ENCODE measurements at regions not wholly inside any gene's neighbourhood (a gene's known extent, or its start where the extent isn't known, plus 50 kb on each side); places are given as distances from the start of the nearest gene placed in this dataset.

GRCh38 chr13:54301085-54301484 is 1272.5 kb downstream of the OLFM4 start:
- intact Hi-C loops (cut with DNase I): no loop called here
- Histone ChIP-seq H3K27me3 (no peaks in the 10 kb centered on the region), H3K27ac (no peak overlapping the region), H3K4me1 (replicated peaks in 1 of 2) (no peaks in the 10 kb centered on the region), H3K4me3 (no peak overlapping the region), H3K36me3 (replicated peaks in 1 of 2) (no peaks in the 10 kb centered on the region), H3K9me3 (replicated peaks in 1 of 3) (peaks cover 0 to 10% (median 0%) of the 10 kb centered on the region in 3 donors)
- no peak for DNase-seq
- WGBS, 4 donors: 67 to 86% (median 78%) methylated on average over 2 of the region's 2 CpGs
- TF ChIP-seq POLR2A (IDR thresholded peaks at IDR 0.05): no peak
- no peak for TF ChIP-seq CTCF (IDR thresholded peaks at IDR 0.05)

GRCh38 chr13:54305377-54305776 is 1276.8 kb downstream of the OLFM4 start:
- no peaks in the 10 kb centered on the region for H3K4me1 ChIP-seq (replicated peaks in 1 of 2)
- WGBS, 4 donors: 85 to 100% (median 94%) methylated on average over 1 of the region's 1 CpG; no CpG with 5 or more reads in 1 of the 4 donors
- no peaks in the 10 kb centered on the region for H3K27me3 ChIP-seq
- H3K9me3 ChIP-seq (replicated peaks in 1 of 3): no peaks in the 10 kb centered on the region
- no peak for TF ChIP-seq POLR2A (IDR thresholded peaks at IDR 0.05)
- no peak for TF ChIP-seq CTCF (IDR thresholded peaks at IDR 0.05)
- no peak overlapping the region for H3K27ac ChIP-seq
- H3K36me3 ChIP-seq (replicated peaks in 1 of 2): no peaks in the 10 kb centered on the region
- DNase-seq: no peak
- intact Hi-C loops (cut with DNase I): no loop called here
- no peak overlapping the region for H3K4me3 ChIP-seq

DNA sequence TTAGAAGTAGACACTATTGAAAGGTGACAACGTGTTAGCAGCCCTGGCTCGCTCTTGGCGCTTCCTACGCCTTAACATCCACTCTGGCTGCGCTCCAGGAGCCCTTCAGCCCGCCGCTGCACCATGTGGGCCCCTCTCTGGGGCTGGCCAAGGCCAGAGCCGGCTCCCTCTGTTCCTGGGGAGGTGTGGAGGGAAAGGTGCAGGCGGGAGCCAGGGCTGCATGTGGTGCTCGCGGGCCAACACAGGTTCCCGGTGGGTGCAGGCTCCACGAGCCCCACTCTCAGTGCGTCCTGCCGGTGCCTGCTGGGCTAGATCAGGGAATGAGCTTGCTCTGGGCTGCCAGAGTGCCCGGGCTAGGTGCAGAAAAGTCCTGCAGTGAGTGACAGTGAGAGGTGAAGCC is 1284.3 kb downstream of the OLFM4 start:
- Histone ChIP-seq H3K4me1 (replicated peaks in 1 of 2) (no peaks in the 10 kb centered on the region), H3K27me3 (no peaks in the 10 kb centered on the region), H3K36me3 (replicated peaks in 1 of 2) (no peaks in the 10 kb centered on the region), H3K9me3 (replicated peaks in 1 of 3) (no peaks in the 10 kb centered on the region), H3K4me3 (no peak overlapping the region), H3K27ac (no peak overlapping the region)
- intact Hi-C loops (cut with DNase I): no loop called here
- 82 to 87% (median 85%) methylated on average over 8 to 16 of the region's 16 CpGs for WGBS, 4 donors
- no peak for DNase-seq
- TF ChIP-seq POLR2A (IDR thresholded peaks at IDR 0.05) (no peak), CTCF (IDR thresholded peaks at IDR 0.05) (no peak)

DNA sequence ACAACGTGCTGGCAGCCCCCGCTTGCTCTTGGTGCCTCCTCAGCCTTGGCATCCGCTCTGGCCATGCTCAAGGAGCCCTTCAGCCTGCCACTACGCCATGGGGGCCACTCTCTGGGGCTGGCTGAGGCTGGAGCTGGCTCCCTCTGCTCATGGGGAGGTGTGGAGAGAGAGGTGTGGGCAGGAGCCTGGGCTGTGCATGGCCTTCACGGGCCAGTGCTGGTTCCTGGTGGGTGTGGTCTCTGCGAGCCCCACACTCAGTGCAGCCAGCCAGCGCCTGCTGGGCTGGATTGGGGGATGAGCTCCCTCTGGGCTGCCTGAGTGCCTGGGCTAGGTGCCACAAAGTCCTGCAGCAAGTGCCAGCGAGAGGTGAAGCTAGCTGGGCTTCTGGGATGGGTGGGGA is 1289.1 kb downstream of the OLFM4 start:
- Histone ChIP-seq H3K36me3 (replicated peaks in 1 of 2) (no peaks in the 10 kb centered on the region), H3K4me1 (replicated peaks in 1 of 2) (no peaks in the 10 kb centered on the region), H3K9me3 (replicated peaks in 1 of 3) (no peaks in the 10 kb centered on the region), H3K4me3 (no peak overlapping the region), H3K27ac (no peak overlapping the region), H3K27me3 (no peaks in the 10 kb centered on the region)
- intact Hi-C loops (cut with DNase I): no loop called here
- TF ChIP-seq POLR2A (IDR thresholded peaks at IDR 0.05): no peak
- DNase-seq: no peak
- 58 to 100% (median 76%) methylated on average over 1 to 8 of the region's 8 CpGs for WGBS, 4 donors

- no peaks in the 10 kb centered on the region for H3K27me3 ChIP-seq
- TF ChIP-seq POLR2A (IDR thresholded peaks at IDR 0.05): no peak
- TF ChIP-seq CTCF (IDR thresholded peaks at IDR 0.05): no peak
- no peak overlapping the region for H3K4me3 ChIP-seq
- no peak for DNase-seq
- no peak overlapping the region for H3K27ac ChIP-seq
- H3K9me3 ChIP-seq (replicated peaks in 1 of 3): no peaks in the 10 kb centered on the region
- intact Hi-C loops (cut with DNase I): no loop called here
- no peaks in the 10 kb centered on the region for H3K4me1 ChIP-seq (replicated peaks in 1 of 2)
- no peaks in the 10 kb centered on the region for H3K36me3 ChIP-seq (replicated peaks in 1 of 2)
These were observed 1308.9 kb downstream of the OLFM4 start for GRCh38 chr13:54337540-54337939.
